T-helper 1 cell treated with Interleukin-12 subunit alpha and Interleukin-12 subunit beta and Interleukin-4 antibody, amounts not matched to agents 30 ng/mL and 1 ng/mL, for 36 hours (primary cell): ENCODE measurements at regions not wholly inside any gene's neighbourhood (a gene's known extent, or its start where the extent isn't known, plus 50 kb on each side); places are given as distances from the start of the nearest gene placed in this dataset.

ENCODE experiments used
- intact Hi-C: fragments of 100-400 bp; cut with micrococcal nuclease; formaldehyde crosslinking; loops from one replicate; pipeline ENCODE4 v1.15.1; 2024

DNA sequence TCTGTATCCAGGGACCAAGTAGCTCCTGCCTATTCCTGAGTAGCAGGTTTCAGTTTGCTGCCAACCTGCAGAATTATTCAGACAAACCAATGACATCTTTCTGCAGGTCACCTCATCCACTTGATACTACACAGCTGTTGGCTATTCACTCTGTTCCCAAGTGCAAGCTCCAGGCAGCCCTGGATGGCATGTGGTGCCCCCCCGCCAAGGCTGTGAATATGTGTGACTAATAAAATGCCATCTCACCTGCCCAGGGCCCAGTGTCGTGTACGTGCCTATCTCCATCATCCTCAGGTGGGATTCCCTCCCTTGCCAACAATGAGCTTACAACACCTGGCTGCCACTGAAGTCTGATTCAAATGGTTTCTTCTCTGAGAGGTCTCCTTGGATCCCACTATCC is 125.8 kb downstream of the RAB11FIP2 start:
- intact Hi-C loops: no loop called here

DNA sequence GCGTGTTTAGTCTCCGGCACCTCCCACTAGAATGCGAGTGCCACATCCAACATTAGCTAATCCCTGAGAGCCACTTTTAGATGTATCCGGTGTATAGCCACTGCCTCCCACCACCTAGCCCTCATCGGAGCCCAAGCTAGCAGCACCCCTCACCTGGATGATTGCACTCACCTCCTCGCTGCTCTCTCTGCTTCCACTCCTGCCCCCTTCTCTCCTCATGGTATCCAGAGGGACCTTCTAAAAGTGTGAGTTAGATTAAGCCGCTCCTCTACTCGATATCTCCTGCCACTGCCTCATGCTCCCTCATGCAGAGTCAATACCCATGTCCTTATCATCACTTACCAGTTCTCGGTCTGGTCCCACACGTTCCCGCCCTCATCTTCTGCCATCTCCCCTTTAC is 125.3 kb downstream of the RAB11FIP2 start:
- intact Hi-C loops: no loop called here

DNA sequence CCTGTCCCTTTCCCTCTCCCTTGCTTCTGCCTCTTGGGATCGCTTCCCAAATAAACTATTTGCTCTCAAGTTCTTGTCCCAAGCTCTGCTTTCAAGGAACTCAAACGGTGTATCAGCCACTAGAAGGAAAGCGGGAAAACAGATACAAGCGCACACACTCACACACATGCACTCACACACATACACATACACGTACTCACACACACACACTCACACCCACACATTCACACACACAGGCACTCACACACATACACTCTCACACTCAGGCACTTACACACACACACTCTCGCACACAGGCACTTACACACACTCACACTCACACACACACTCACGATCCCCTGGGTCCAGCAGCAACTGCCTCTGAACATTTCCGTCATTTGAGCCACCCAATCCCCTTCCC is 121.9 kb downstream of the RAB11FIP2 start:
- intact Hi-C loops: no loop called here

DNA sequence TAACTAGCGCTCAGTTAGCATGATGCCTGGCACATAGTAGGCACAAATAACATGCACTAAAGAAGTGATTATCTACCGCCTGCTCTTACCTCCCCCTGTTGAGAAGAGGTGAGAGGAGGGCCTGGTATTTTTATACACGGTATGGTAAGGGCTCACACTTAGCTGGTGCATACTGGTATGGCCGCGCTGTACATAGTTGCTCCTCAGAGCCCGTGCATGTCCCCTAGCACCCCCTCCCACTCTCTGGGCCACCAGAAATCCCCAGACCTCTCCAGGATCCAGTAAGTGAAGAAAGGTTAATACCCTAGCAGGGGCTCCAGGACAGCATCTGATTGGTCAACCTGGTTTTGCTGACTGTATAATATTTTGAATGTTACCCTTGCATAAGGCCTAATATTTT is 121.4 kb downstream of the RAB11FIP2 start:
- intact Hi-C loops: no loop called here

DNA sequence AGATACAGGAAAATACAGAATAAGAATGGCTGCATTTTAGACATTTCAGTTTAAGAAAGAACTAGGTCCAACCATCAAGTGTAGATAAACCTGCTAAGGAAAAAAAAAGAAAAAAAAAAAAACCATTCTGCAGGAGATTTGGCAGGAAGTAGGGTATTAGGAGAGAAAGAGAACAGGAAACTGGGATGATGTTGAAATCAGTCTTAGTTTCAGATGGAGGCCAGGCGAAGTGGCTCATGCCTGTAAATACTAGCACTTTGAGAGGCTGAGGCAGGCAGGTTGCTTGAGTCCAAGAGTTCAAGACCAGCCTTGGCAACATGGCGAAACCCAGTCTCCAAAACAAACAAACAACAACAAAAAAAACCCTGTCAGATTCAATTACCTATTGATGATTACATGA is 120.2 kb downstream of the RAB11FIP2 start:
- intact Hi-C loops: no loop called here

DNA sequence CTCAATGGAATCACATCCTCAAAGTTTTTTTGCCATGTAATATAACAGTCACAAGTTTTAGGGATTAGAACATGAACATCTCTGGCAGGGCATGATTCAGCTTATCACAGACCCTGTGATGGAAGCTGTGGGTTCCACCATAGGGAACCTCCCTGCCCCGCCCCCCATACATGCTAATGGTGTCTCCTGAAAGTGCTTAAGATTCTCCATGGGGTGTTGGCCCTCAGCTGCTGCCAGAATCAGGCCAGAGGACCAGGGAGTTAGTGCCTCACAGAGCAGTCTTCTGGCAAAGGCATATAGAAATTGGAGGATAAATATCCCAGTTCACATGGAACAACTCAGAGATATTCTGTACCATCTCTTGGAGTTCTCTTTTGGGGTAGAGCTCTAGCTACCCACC is 119.4 kb downstream of the RAB11FIP2 start:
- intact Hi-C loops: no loop called here

DNA sequence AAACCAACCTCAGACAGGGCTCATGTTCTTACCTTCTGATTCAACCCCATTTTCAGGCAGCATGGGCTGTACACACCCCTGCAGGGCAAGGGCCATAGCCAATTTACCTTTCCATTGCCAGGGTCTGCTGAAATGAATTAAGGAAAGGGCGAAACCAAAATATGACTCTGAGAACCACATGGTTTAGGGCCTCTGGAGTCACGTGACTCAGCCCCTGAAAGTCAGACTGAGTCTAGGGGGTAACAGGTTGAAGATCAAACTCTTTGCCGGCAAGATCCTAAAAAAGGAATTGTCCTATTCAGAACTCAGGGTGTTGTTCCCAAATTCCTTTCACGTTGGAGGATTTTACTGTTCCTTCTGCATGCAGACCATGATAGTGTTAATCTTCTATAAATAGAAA is 118.9 kb downstream of the RAB11FIP2 start:
- intact Hi-C loops: no loop called here

DNA sequence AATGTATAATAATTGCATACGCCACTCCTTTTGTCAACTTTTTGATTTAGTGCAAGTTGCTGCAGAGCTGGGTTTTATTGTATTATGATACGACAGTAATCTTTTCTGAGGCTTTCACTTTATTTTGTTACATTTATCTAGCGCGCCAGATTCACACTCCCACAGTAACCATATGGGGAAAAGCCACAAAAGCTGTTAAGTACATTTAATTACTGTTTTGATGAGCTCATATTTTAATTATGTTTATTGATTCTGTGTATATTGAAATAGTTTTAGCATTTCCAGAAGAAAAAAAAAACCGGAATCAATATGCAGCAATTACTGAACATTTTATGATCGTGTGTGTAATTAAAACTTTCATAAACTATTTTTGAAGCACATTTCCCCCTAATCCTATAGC is 118.5 kb downstream of the RAB11FIP2 start:
- intact Hi-C loops: no loop called here

DNA sequence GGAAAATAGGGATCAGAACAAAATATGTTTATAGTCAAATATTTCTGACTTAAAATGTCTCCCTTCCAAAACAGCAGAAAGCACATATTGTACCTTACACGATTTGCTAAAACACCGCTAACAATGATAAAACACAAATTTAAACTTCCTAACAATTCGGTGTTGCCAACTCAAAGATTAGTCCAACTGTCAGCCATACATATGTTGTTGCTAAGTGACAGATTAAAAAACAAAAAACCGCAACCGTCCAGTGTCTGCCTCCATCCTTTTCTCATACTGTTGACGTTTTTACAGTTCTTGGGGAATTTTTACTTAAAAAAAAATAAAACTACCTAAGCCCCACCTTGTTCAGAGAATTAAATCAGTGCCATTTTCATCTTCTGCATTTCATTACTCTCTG is 118.0 kb downstream of the RAB11FIP2 start:
- intact Hi-C loops: no loop called here

DNA sequence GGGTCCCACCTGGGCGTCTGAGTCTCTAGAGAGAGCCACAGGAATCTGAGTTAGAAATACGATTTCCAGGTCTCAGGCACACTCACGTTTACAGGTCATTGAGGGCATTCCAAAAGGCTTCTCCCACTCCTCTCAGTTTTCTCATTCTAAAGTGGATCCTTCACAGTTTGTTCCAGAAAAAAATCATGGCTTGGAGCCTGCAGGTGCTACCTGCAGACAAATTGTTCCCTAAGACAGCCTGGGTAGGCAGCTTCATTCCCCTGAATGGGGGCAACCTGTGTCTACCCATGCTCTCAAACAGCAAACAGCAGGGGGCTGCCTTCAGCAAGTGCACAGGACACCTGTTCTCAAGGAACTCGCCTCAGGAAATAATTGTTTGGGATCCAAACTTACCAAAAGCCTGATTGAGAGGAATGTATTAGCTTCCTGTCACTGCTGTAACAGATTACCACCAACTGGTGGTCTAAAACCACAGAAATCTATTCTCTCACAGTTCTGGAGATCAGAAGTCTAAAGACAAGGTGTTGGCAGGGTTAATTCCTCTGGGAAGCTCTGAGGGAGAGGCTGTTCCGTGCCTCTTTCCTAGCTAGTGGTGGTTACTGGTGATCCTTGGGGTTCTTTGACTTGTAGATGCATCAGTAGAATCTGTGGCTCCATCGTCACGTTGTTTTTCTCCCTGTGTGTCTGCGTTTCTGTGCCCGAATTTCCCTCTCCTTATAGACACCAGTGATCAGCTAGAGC is 117.2 kb downstream of the RAB11FIP2 start:
- intact Hi-C loops: no loop called here

DNA sequence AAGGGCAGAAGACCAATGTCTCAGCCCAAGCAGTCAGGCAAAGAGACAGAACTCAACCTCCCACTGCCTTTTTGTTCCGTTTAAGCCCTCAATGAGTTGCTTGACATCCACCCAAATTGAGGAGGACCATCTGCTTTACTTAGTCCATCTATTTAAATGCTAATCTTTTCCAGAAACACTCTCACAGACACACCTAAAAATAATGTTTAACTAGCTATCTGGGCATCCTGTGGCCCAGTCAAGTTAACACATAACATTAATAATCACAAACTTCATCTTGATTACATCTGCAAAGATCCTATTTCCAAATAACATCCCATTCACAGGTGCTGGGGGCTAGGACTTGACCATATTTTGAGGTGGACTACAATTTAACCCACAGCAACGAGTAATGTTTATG is 115.7 kb downstream of the RAB11FIP2 start:
- intact Hi-C loops: no loop called here

DNA sequence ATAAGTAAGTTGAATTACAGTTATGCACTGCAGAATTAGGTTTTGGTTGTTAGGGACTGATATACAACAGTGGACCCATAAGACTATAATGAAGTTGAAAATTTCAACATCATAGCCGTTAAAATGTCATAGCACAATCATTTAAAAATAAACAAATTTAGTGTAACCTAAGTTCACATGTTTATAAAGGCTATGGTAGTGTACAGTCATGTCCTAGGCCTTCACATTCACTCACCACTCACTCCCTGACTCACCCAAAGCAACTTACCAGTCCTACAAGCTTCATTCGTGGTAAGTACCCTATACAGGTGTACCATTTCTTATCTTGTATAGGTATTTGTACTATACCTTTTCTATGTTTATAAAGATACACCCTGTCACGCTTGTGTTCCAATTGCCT is 113.7 kb downstream of the RAB11FIP2 start:
- intact Hi-C loops: no loop called here

DNA sequence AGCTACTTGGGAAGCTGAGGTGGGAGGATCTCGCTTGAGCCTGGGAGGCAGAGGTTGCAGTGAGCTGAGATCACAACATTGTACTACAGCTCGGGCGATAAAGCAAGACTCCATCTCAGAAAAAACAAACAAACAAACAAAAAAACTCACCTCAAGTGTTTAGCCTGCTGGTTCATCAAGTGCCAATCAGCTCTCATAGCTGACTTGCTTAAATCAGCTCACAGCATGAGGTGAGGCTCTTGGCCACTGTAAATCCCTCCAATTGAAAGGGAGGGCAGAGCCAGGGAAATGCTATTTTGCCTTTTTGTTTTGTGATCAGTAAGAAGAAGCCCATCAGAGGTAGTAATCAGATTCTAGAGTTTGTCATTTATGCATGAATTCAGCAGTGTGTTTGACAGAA is 112.3 kb downstream of the RAB11FIP2 start:
- intact Hi-C loops: no loop called here

DNA sequence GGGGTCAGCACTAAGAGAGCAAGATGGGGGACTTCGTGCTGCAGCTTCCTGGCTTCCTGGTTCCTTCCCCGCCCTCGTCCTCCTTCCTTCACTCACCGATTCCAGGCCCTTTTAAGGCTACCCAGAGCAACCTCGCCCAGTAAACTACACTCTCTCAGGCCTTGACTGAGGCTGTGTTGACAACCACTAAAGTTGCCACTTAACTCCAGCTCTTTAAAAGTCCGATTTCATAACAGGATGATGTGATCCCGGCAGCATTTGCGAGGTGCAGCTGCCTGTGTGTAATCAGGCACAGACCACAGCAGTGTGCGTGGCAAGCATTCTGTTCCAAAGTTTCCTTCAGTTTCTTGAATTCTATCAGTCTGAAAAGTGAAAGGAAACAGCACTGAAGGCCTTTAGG is 110.6 kb downstream of the RAB11FIP2 start:
- intact Hi-C loops: no loop called here

DNA sequence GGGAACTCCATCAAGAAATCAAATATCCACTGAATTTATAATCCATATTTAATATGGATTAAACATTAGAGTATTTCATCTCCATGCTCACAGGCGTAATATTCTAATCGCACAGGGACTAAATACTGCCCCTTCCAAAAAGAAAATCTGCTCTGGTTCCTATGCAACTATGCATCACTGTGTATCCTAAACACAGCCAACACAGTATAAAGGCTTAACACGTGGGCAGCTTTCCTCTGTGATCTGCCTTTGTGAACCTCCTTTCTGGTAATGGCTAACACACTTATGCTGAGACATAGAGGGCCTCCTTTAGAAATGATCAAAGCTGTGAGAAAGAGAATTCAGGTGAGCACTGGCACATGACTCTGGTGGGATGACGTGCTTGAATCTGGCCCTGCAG is 110.2 kb downstream of the RAB11FIP2 start:
- intact Hi-C loops: no loop called here

DNA sequence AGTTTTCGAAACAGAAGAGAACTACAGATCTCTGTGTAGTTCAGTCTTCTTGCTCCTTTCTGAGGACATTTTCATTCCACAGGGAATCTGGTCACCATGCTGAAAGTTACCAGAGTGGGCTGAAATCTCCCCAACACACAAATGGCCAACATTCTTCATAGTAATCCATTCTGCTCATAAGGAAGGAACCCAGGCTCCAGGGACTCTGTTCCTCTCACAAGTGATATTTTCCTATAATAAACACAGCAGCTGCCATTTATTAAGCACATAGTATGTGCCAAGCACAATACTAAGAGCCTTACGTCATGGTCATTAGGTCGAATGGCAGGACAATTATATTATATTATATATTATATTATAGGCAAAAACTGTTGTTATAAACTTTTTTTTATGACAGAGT is 109.8 kb downstream of the RAB11FIP2 start:
- intact Hi-C loops: no loop called here

DNA sequence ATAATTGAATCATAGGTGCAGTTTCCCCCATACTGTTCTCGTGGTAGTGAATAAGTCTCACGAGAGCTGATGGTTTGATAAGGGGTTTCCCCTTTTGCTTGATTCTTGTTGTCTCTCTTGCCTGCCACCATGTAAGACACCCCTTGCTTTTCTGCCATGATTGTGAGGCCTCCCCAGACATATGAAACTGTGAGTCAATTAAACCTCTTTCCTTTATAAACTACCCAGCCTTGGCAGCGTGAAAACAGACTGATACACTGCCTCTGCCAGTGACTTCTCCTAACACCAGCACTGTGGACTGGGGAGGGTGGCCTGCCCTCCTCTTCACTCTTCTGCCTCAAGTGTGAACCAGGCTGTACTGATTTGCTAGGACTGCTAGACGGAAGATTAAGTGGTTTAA is 108.6 kb downstream of the RAB11FIP2 start:
- intact Hi-C loops: no loop called here

DNA sequence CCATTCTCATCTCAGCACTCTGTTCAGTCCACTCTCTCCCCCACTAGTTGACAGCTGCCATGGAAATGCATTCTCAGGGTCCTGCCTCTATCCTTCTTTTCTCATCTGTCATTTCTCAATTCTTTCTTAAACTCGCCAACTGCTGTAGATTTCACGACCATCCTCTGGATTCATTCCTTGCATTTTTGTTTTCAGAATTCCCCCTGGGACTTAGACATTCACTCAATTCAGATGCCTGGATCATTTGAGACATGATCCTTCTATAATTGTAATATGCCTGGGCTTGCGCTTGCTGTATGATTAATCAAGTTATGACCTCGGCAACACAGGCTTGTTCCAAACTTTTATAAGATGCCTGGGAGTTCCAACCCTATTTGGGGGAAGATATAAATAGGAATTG is 104.5 kb downstream of the RAB11FIP2 start:
- intact Hi-C loops: no loop called here

DNA sequence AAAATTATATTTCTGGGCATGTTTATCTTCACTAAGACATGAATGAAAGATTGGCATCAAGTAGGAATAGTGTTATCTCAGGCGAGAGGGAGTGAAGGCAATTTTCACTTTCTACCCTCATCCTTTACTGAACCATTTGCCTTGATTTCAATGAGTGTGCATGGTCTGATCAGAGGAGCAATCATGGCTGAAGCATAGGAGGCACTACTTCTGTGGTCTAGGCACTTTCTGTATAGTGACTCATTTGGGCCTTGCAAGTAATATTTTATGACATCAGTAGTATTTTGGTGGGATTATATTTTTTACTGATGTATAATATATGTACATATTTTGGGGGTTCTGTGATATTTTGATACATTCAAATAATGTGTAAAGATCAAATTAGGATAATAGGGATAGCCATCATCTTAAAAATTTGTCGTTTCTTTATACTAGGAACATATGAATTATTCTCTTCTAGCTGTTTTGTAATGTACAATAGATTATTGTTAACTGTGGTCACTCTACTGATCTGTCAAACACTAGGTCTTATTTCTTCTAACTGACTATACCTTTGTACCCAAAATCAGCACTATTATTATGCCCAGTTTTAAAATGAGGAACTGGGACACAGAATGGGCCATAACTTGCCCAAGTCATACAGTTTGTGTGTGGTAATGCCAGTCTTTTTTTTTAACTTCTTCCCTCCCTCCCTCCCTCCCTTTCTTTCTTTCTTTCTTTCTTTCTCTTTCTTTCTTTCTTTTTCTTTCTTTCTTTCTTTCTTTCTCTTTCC is 101.9 kb downstream of the RAB11FIP2 start:
- intact Hi-C loops: no loop called here

DNA sequence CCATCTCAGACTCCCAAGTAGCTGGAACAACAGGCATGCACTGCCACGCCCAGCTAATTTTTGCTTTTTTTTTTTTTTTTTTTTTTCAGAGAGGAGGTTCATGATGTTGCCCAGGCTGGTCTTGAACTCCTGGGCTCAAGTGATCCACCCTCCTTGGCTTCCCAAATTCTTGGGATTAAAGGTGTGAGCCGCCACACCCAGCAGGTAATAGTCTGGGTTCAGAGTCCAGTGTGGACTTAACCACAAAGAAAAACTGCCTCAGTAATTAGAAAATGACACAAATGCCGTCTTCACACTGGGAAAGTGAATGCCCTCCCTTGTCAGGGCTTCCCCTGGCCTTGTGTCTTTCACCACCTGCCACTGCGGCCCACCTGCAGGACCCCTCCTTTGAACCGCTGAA is 101.1 kb downstream of the RAB11FIP2 start:
- intact Hi-C loops: no loop called here

DNA sequence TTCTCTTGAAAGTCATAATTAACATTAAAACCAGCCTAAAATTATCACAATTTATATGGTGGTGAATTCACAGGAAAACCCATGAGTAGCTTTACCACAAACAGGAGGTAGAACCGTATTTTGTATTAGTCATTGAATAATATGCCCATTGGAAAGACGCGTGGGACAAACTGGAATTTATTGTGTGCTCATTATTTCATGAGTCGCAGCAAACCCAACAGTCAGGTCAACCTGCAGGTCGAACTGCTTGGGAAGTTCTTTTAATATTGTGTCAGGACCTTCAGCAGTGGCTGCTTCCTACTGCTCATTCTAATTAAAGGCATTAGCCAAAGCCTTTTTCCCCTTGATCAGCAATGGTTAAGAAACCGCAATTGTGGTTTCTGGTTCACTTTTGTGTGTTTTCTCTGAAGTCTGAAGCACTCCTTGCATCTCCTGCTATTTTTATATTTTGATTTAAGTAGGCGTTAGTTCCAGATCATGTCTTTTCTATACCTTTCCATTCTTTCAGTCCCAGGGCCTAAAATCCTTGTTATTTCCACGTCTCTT is 100.1 kb downstream of the RAB11FIP2 start:
- intact Hi-C loops: no loop called here

DNA sequence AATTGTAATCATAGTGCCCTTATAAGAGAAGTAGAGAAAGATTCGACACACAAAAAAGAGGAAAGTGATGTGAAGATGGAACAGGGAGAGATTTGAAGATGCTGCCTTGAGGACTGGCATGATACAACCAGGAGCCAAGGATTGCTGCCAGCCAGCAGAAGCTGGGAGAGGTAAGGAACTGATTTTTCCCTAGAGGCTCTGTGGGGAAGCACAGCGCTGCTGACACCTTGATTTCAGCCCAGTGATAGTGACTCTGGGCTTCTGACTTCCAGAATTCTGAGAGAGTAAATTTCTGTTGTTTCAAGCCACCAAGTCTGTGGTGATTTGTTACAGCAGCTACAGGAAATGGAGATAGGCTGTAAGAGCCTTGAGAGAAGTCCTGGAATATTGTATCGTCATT is 98.2 kb downstream of the RAB11FIP2 start:
- intact Hi-C loops: no loop called here

DNA sequence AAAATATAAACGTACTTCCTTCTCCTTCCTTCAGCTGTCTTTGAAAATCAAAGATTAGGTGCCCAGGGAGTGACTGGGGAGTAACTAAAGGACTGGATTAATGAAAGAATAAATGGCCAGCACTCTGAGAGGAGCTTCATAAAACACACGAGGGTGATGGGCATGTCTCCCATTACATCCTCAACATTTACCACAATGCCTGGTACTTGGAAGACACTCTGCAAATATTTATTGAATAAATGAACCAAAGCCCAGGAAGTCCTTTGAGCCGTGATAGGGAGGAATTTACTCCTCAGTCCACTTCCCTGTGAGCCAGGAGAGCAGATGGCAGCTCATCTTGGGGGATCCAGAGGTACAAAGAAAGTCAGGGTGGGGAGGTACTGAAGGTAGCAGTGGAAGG is 96.3 kb downstream of the RAB11FIP2 start:
- intact Hi-C loops: no loop called here
